HCT116 (cell line): ENCODE measurements at regions not wholly inside any gene's neighbourhood (a gene's known extent, or its start where the extent isn't known, plus 50 kb on each side); places are given as distances from the start of the nearest gene placed in this dataset.

Experiments used
- ELF1 ChIP-seq: IDR thresholded peaks from 2 replicates; pipeline ENCODE4 v1.6.1; 2012; ENCODE audit warnings: low read depth, borderline replicate concordance
- EZH2 ChIP-seq: fragments of 200-600 bp; sonication (generic); IDR thresholded peaks from 2 replicates; pipeline ENCODE4 v1.6.1; 2017; ENCODE audit warnings: antibody characterized with exemption, mixed run types
- JUND ChIP-seq: IDR thresholded peaks from 2 replicates; pipeline ENCODE4 v1.6.1; 2012

GRCh38 chr17:13425390-13425789 is 176.3 kb downstream of the HS3ST3A1 start:
- TF ChIP-seq JUND, result no peak
- no peak for TF ChIP-seq EZH2
- no peak for TF ChIP-seq ELF1
